SKM-1 treated with dmso at 0.1 percent for 144 hours (cell line): ENCODE measurements at regions not wholly inside any gene's neighbourhood (a gene's known extent, or its start where the extent isn't known, plus 50 kb on each side); places are given as distances from the start of the nearest gene placed in this dataset.

Experiments used
- DNase-seq: peaks from one replicate; lab custom pipeline; 2025; ENCODE audit not compliant: unreplicated experiment; lab: John Stamatoyannopoulos, UW

DNA sequence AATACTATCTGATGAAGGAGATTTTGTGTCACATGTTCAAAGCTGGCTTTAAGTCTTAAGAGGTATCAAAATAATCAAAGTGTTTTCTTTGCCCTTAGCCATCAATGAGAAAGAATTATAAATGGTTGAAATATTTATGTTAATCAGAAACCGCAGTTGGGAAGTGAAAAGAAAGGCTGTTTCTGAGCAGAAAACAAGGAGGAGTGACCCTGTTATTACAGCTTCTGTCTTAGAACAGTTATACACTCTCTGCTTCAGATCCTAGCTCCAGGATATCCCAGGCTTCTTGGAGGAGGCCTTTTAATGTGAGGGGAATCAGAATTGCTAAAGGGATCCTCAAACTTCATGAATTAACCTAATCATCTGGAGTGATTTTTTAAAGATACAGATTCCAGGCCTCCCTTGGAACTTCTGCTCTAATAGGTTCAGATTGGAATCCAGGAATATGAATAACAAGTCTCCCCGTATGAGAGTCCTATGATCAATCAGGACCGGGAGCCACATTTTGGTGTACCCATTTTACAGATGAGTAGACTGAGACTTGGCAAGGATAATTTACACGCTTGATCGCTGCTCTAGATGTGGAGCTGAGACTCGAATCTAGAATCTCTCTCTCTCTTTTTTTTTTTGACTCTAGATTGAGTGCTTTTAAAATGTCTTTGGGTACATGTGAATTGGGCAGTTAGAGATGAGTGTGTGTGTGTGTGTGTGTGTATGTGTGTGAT lies 50.8 kb upstream of the JAG1 start:
- no peak for DNase-seq

DNA sequence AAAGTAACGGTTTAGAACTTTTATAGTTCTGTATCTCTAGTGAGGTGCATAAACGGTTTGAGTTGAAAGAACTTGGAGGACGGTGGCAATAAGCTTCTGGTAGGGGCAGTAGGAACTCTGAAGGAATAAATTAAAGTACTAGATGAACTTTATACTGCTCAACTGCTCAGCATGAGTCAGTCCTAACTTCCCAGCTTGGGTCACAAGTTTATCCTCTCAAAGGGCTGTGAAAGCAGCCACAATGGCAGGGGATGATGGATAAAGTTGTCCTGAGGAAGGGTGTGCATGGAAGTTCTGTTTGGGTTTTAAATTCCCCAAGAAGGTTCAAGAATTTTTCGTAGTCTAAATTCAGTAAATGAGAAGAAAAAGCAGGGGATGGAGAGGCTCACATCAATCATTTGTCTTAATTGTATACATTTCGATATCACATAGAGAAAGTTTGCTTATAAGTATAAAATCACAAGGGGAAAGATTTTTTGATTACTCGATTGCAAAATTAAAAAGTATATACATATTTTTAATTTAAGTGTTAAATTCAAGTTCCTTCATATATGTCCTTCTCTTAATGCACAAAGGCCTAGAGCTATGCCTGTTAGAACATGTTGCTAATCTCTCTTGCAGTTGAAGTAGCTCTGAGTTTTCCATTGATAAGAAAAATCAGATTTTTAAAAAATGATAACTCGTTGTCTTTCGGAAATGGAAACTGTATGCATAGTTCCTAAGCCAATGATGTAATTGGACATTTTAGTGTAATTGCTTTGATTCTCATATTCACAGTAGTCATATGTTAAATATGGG lies 55.3 kb upstream of the JAG1 start:
- DNase-seq = no peak

DNA sequence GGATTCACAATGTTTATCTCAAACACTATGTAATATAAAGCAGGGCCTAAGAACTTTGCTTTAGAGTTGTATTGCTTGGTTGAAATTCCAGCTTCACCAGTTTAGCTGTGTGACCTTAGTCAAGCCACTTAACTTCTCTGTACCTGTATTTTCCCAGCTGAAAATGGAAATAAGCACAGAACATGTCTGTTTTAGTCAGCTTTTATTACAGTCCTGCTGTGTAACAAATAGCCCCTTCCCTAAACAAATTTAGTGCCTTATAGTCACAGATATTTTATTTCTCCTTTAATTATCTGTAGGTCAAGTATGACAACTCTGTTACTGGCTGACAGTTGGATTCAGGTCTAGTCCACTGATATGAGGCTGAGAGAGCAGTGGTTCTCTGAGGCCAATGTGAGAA lies 56.0 kb upstream of the JAG1 start:
- DNase-seq = no peak

DNA sequence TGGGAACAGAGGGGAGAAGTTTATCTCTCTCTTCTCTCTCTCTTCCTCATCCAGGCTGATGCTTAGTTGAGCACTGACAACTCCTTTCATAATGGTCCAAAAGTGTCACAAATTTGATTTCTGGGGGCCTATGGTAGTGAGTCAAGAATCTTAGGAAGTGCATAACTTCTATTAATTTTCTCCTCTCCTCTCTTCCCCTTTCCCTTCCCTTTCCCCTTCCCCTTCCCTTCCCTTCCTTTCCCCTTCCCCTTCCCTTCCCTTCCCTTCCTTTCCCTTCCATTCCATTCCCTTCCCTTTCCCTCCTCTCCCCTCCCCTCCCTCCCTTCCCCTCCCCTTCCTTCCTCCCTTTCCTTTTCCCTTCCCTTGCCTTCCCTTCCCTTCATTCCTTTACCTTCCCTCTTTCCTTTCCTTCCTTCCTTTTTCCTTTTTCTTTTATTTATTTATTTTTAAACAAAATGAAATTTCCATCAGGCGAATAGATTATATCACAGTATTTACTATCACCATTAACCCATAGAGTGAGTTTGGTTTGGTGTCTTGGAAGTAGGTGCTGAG lies 56.9 kb upstream of the JAG1 start:
- DNase-seq = no peak

DNA sequence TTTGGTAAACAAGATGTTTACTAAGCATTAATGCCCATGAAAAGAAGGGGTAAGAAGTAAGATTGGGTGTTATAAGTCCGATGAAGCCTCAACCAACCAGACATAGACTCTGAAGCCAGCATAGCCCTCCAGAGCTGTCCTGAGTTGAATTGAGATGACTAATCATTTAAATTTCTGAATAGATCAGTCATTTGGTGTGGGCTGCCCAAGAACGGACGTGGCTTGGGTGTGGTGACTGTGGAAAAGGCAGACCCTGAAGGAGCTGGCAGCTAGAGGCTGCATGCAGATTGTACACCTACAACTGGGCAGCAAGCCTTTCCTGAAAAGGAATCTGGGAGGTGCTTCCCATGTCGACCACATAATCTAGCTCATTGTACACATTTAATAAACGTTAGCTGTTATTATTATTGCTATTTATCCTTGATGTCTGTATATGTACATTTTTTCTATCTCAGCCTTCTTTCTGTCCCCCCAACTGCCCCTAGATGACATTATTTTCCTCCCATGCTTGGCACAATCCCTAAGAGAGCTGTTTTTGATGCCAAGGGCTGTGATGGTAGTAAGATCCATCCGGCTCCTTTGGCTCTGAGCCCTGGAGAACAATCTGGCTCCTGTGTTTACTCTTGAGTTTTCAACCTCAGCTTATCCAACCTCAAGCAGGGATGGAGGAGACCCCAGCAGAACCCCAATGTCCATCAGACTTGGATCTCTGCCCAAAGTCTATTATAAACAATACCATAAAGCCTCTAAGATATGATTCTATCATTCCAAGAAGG lies 57.6 kb upstream of the JAG1 start:
- DNase-seq = no peak

DNA sequence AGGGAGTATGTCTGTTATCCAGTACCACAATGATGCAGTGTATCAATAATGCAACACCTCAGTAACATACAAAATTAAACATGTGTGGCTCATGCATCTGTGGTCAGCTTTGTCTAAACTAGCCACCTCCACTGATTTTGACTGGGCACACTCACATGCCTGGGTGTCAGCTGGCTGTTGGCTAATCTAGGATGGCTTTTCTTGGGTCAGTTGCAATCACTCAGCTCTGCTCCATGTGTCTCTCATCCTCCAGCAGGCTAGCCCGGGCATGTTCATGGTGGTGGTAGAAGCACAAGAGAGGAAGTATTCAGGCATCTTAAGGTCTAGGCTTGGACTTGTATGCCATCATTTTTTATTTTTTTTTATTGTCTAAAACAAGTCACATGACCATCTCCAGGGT lies 59.3 kb upstream of the JAG1 start:
- no peak for DNase-seq

DNA sequence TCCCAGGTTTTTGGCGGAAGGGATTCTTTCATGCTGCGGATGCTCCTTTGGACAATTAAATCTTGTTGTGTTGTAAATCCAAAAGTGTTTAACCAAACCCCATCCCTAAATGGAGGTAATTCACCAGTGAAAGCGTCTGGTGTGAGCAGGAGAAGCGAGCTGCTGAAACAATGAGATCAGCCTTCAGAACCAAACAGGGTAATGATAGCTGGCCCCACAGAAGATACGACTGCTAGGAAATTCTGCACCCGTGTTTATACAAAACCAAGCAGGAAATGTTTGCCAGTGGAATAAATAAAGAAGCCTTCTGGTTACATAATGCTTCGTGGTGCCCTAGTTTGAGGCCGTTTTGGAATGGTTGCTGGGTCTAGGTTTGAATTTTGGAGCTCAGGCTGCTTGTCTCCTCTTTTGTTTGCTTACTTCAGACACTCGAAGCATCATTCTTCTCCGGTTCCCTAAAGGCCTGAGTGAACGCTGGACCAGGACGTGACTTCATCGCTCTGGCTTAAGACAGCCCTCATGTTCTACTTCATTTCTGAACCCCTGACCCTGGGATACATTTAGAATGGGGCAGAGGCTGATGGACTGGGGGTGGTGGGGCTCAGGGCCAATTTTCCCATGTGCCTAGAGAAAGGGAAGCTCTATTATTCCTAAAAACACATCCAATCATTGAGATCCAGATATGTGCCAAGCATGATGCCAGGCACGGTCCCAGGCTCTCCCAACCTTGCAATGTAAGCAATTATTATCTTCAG lies 61.6 kb upstream of the JAG1 start:
- no peak for DNase-seq

DNA sequence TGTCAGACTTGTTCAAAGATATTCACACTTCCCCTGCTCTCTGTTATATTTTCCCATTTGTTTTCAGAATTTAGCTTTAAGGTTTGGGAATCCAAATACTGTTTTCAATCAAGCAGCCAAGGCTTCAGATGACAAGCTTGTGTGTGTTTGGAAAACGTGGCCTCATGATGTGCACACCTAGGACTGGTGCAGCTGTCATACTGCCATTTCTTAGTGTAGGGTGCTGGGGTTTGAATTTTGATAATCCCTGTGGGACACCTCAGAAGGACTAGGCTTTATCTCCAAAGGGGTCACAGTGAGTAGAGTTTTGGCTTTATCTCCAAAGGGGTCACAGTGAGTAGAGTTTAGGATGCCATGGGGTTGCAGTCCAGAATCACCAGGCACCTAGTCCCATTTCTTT lies 65.3 kb upstream of the JAG1 start:
- no peak for DNase-seq

DNA sequence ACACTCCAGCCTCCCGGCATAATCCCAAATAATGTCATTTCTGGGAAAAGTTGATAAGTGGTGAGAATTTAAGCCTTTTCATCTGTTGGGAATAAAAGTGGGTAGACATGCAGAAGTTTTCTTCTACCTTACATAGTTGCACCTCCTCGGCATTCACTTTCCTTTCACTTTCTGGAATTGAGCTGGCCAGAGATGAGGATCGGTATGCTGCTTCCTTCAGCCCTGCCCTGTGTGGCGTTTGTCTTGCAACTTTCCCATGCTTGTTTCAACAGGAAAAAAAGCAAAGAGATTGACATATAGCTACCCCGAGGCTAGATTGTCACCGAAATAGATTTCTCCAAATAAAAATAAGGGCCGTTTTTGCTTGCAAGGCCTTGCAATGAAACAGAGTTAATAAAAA lies 65.8 kb upstream of the JAG1 start:
- no peak for DNase-seq

DNA sequence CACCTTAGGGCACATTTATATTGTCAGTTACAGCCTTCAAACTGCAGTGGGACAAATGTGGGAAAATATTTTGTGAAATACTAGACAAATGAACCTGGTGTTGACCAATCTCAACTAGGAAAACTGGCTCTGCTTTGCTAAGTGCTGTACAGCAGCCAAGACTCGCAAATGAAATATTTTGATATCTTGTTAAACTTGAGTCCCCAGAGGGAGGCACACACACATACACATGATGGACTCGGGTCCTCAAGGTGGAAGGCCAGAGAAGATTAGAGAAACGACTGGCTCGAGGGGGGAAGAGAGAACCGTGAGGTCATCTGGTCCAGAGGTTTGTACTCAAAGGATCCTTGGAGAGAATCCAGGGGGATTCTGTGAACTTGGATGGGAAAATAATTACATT lies 67.3 kb upstream of the JAG1 start:
- DNase-seq = no peak

DNA sequence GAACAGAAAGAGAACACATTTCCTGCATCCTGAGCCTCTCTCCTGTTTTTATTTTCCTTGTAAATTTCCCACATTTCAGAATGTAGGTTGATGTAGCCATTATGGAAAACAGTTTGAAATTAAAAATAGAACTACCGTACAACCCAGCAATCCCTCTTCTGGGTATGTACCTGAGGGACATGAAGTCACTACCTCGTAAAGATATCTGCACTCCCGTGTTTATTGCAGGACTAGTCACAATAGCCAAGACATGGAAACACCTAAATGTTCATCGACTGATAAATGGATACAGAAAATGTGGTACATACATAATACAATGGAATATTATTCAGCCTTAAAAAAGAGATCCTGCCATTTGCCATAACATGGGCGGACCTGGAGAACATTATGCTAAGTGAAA lies 72.0 kb upstream of the JAG1 start:
- DNase-seq = no peak

DNA sequence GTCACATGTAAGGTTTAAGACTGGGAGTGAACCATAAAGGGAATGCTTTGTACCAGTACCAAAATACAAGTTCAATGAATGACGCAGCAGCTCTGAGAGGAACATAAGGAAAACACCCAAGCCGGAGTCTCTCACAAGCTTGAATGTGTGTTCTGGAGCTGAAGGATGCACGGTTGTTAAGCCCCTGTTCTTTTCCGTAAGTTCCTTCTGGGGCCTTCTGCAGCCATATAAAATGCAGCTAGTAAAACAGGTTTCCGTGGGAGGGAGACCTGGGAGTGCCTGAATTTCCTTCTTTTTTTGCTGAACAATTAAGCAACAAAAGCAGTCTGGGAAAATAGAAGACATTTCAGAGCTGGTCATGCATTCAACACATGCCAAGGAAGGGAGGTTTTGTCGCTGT lies 73.2 kb upstream of the JAG1 start:
- DNase-seq = no peak

DNA sequence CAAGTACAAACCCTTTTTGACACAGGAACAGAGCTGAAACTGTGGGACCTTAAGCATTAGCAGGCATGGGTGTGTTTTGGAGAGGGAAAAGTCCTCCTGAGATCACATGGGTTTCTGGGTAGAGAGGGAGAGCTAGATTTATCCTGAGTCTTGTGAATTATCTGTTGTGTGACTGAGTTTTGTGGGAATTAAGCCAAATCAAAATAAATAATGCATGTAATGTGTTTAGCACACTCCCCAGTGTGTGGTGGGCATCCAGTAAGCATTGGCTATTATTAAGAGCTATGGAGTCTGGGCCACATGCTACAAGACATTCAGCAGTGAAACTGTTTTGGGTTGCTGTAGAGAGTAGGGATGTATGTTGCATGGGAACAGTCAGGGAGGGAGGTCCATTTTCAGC lies 75.3 kb upstream of the JAG1 start:
- no peak for DNase-seq

DNA sequence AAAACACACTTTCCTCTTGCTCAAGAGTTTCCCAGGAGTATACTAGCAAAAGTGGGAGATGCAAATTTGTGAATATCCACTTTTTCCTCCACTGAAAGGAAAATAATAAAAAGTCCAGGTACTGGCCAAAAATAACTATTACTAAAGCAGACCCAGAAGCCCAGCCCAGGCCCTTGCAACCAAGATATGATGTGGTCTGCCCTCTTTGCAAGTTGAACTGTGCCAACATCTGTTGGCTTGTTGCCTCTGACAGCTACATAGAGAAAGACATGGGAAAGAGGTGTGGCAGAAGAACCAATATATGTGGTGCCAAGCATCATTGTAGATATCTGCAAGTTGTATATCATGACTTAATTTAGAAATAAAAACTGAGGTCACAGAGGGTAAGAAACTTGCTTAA lies 78.4 kb upstream of the JAG1 start:
- DNase-seq = no peak

DNA sequence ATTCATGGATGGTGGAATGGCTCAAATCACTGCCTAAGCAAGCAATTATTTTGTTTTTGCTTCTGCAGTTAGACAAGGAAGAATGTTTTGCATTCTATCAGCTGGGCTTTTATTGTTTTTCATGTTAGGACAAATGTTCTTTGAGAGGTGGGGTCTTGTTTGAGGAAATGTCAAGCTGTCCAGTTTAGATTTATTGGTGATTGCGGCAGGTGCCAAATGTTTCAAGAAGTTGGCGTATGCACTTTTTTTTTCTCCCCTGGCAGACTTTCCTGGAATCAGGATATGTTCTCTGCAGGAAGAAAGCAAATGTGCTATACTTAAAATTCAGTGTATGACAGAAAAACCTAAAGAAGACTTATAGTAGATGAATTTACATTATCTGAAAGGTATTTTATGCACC lies 81.0 kb upstream of the JAG1 start:
- no peak for DNase-seq

DNA sequence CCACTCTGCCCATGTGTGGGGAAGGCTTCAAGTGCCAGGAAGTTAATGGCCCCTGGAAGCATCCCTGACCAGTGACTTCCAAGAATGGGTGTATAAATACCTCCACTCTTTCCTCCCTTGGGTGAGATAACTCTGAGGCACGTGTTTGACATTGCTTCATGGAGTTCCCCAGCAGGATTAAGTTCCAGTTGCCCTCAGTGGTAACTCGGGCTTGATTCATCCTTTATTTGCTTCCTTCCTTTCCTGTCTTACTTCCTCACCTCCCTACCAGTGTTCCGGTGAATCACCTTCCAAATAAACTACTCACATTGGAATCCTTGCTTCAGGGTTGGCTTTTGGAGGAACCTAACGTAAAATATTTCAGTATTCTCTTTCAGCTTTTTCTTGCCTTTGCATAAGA lies 84.6 kb upstream of the JAG1 start:
- no peak for DNase-seq

DNA sequence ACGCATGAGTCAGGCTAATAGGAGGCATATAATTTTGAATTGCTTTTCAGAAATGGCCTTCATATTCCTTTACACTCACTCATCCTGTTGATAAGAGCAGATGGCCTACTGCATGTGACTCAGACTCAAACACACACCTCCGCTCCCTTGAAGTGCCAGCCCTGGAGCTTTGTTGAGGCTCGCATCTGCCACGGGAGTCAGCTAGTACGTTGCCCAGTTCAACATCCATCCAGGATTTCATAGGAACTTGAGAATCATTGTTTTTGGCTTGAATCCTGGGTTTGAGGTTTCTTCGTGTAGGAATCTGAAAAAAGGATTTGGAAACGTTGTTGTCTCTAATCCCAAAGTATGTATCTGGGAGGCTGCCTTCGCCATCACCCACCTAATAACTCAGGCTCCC lies 87.4 kb upstream of the JAG1 start:
- no peak for DNase-seq

DNA sequence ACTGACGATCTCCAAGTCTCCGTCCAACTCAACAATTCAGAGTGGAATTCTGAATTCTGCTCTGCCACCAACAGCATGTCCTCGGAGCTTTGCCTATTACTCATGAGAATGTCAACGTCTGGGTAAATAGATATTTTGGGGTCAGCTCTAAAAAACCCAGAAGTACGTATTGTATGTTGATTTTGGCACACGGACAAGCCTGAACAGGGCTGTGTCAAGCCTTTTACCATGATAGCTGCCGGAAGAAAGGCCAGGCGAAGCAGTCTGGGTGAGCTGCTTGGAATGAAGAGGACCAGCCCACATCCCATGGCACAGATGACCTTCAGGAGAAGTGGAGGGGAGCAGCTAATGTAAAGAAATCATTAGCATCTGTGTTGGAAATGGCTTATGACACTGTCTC lies 88.0 kb upstream of the JAG1 start:
- no peak for DNase-seq

DNA sequence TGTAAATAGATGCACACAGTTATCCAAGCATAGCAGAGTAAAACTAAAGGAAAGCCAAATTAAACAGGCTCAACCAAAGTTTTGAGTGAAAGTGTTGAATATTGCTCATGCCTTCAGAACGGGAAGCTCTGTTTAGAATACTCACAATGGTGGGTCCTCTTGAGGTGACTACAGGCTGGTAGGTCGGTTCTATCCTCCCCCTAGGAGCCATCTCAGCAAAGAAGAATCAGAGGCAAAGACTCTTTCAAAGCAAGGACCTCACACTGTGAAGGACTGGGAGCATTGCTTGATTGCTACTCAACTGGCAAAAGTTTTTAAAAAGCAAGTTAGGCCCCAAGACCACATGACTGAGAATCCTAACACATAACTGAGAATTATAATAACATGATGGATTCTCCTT lies 88.4 kb upstream of the JAG1 start:
- DNase-seq = no peak

DNA sequence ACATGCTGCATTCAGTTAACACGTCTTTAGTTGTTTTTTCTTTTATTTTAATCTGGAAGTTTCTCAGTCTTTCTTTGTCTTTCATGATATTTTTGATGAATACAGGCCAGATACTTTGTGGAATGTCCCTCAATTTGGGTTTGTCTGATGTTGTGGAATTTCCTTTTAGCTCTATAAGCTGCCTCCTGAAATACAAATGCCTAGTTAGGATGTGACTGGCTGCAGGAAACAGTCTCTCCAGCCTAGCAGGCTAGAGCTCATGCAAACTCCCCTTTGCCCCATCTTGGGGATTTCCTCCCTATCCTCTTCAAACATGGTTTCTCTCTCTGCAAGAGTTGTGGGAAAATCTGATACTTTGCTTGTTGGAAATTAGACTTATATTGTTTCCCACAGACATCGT lies 89.3 kb upstream of the JAG1 start:
- no peak for DNase-seq

DNA sequence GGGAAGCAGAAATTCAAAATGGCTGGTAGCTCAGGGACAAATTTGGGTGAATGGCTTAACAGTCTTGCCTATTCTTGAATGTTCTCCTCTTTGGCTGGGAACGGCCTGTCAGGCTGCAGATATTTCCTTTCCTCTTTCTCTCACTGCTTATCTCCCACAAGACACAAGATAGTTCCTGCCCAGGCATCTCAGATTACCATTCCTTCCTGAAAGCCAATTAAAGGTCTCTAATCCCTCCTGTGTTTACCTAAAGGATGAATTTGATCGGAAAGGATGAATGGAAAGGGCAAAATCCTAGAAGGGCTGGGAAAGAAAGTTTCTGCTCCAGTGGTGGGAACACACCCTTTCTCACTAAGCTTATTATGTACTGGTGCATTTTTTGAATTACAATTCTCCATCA lies 95.9 kb upstream of the JAG1 start:
- DNase-seq = no peak
